ENCODE measurements at regions not wholly inside any gene's neighbourhood (a gene's known extent, or its start where the extent isn't known, plus 50 kb on each side); places are given as distances from the start of the nearest gene placed in this dataset.

GRCh38 chr17:55582897-55583296 lies 71.6 kb upstream of the SMIM36 start:
- TF ChIP-seq POLR2A (IDR thresholded peaks at IDR 0.05; ENCODE audit: low read depth, low read length): no peak
- TF ChIP-seq TAF1 (IDR thresholded peaks at IDR 0.05; ENCODE audit: low read depth, low read length): no peak
- no peak for TF ChIP-seq POLR2AphosphoS5 (IDR thresholded peaks at IDR 0.05; ENCODE audit: low read depth, low read length)
- TF ChIP-seq SPI1 (IDR thresholded peaks at IDR 0.05; ENCODE audit: low read depth, low read length): no peak
- no peak for TF ChIP-seq POU2F2 (IDR thresholded peaks at IDR 0.05; ENCODE audit: low read depth, low read length)

Measured in GM12891 (cell line).